Kidney epithelial cell (primary cell): ENCODE measurements at regions not wholly inside any gene's neighbourhood (a gene's known extent, or its start where the extent isn't known, plus 50 kb on each side); places are given as distances from the start of the nearest gene placed in this dataset.

Experiments
- DNase-seq: peaks from one replicate; pipeline ENCODE4 v3.0.0-alpha.2; 2010; ENCODE audit warnings: low read depth
- H3K27me3 ChIP-seq: 2 replicates; pipeline ENCODE4 v1.6.0; 2011; ENCODE audit warnings: low read length; ENCODE audit not compliant: control insufficient read depth, insufficient read depth
- H3K36me3 ChIP-seq: 2 replicates; pipeline ENCODE4 v1.5.1; 2011; ENCODE audit warnings: low read length; ENCODE audit not compliant: control insufficient read depth, insufficient read depth
- H3K4me3 ChIP-seq: 2 replicates; pipeline ENCODE4 v1.5.1; 2011; ENCODE audit warnings: low read depth, mild to moderate bottlenecking, control low read depth, low read length
- TF ChIP-seq, protein P1 (sequence below): IDR thresholded peaks from 2 replicates; pipeline ENCODE4 v1.5.1; 2011; ENCODE audit warnings: mild to moderate bottlenecking, moderate library complexity, low read length, control low read depth, inconsistent platforms; ENCODE audit not compliant: insufficient read depth, poor library complexity, severe bottlenecking

DNA sequence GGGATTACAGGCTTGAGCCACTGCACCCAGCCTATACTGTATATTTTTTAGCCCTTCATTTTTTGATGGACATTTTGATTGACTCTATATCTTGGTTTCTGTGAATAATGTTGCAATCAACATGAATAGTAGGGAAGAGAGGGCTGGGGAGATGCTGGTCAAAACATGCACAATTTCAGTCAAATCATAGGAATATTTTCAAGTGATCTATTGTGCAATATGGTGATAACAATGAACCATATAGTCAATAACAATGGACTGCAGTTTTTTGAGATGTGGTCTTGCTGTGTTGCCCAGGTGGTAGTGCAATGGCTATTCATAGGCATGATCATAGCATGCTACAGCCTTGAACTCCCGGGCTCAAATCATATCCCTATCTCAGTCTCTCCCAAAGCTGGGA lies 264.7 kb upstream of the TMEFF2 start:
- H3K4me3 ChIP-seq = no peak overlapping the region
- no peak for DNase-seq
- H3K27me3 ChIP-seq = no peaks in the 10 kb centered on the region
- H3K36me3 ChIP-seq = no peaks in the 10 kb centered on the region
- TF ChIP-seq, protein P1, sequence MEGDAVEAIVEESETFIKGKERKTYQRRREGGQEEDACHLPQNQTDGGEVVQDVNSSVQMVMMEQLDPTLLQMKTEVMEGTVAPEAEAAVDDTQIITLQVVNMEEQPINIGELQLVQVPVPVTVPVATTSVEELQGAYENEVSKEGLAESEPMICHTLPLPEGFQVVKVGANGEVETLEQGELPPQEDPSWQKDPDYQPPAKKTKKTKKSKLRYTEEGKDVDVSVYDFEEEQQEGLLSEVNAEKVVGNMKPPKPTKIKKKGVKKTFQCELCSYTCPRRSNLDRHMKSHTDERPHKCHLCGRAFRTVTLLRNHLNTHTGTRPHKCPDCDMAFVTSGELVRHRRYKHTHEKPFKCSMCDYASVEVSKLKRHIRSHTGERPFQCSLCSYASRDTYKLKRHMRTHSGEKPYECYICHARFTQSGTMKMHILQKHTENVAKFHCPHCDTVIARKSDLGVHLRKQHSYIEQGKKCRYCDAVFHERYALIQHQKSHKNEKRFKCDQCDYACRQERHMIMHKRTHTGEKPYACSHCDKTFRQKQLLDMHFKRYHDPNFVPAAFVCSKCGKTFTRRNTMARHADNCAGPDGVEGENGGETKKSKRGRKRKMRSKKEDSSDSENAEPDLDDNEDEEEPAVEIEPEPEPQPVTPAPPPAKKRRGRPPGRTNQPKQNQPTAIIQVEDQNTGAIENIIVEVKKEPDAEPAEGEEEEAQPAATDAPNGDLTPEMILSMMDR = no peak

DNA sequence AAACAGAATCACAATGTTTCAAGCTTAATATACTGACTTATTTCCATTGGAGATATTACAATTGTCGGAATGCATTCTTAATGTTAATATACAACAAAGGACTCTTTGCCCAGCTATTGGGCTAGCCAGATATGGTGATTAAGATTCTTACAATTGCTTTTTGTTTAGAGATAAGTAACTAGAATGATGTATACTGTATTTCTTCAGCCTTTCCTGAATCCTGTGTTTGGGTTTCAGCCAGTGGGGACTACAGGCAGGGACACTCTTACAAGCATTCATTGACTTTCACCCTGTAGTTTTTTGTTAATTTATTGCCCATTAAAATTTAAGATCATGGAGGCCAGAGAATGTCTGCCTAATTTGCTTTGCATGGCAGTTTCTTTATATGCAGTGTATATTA lies 254.1 kb upstream of the TMEFF2 start:
- H3K27me3 ChIP-seq = no peaks in the 10 kb centered on the region
- H3K4me3 ChIP-seq = no peak overlapping the region
- H3K36me3 ChIP-seq = no peaks in the 10 kb centered on the region
- TF ChIP-seq, protein P1 = no peak
- DNase-seq = no peak

DNA sequence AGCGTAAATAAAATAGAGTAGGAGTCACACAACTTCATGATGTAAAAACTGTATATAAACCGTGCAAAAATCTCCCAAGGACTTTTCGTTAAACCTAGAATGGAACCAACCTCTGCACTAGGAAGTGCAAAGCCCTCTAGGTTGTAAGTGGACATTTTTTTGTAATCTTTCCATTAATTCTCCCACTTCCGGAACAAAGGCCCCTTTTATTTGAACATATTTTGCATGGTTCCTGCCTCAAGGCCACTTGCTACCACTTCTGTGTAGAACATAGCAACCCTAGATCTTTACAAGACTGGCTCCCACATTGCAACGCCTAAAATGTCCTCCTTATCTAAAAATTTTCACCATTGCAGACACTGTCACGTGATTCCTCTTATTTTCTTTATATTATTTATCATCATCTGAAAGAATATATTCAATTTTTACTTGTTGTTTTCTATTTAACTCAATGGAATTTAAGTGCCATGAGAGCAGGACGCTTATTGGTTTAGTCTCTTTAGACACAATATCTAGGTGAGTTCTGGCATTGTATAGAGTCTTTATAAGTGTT lies 249.6 kb upstream of the TMEFF2 start:
- H3K36me3 ChIP-seq = no peaks in the 10 kb centered on the region
- TF ChIP-seq, protein P1 = no peak
- H3K4me3 ChIP-seq = no peak overlapping the region
- H3K27me3 ChIP-seq = no peaks in the 10 kb centered on the region
- DNase-seq = no peak

DNA sequence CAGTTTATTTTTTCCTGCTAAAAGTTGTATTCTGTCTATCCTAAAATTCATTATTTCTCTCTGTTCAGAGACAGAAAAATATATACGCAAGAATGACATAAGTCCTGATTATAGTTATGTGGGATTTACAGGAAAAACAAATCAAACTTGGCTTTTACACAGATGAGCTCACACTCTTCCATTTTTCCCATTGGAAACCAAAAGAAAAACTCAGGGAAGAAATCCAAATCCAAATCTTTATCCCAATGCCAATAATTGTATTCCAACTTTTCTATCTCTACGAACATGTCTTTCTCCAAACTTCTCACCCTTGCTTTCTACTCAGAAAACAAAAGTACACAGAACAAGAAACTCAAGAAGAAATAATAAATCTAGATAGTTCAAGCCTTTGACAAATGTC lies 249.1 kb upstream of the TMEFF2 start:
- H3K4me3 ChIP-seq = no peak overlapping the region
- TF ChIP-seq, protein P1 = no peak
- no peaks in the 10 kb centered on the region for H3K36me3 ChIP-seq
- no peaks in the 10 kb centered on the region for H3K27me3 ChIP-seq
- DNase-seq = no peak

DNA sequence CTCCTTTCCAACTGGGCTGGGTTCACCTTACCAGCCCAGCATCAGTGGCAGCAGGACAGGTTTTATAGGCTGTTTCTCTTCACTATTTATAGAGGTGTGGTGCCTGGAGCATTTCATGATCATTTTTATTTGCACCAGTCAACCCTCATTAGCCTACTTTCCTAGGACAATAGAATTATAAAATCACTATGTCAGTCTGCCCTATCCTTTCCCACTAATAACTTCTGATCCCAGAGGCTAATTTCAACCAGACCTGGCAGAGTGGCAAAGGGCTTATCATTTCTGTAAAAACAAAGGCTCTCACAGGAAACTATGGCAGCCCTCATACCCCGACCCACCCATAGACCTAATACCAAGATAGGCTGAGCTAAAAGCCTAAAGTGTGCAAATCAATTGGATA lies 243.5 kb upstream of the TMEFF2 start:
- no peaks in the 10 kb centered on the region for H3K27me3 ChIP-seq
- TF ChIP-seq, protein P1 = no peak
- DNase-seq = no peak

DNA sequence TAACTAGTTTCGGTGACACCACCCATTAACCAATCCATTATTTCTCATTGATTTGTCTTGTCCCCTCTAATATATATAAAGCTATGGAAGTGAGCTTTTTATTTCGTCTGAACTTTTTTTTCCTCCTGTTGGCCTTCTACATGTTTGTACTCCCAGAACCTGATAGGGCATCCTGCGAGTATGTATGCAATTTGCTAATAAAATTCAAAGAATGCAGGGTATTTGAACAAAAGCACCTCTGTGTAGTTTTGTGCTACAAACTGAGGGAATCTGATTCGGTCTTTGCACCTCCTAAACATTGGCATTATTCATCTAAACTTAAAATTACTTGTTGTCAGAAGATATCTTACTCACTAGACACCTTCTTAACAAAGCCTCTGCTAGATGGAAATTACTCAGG lies 242.9 kb upstream of the TMEFF2 start:
- TF ChIP-seq, protein P1 = no peak
- Histone ChIP-seq H3K4me3 (no peak overlapping the region), H3K36me3 (no peaks in the 10 kb centered on the region), H3K27me3 (no peaks in the 10 kb centered on the region)
- DNase-seq = no peak

More for the DNA sequence above, 243.5 kb upstream of the TMEFF2 start:
- Histone ChIP-seq H3K36me3 (no peaks in the 10 kb centered on the region), H3K4me3 (no peak overlapping the region)
